ENCODE measurements at regions not wholly inside any gene's neighbourhood (a gene's known extent, or its start where the extent isn't known, plus 50 kb on each side); places are given as distances from the start of the nearest gene placed in this dataset.
A peak's percentile ranks its signal among the peaks of the same experiment; 100 is the strongest.

- Histone ChIP-seq H3K9me3 (ENCODE audit: insufficient read depth, low read length) (no peaks in the 10 kb centered on the region; the same call in 1 of the 2 replicates), H3K4me1 (ENCODE audit: low read length) (no peaks in the 10 kb centered on the region), H3K27ac (ENCODE audit: low read length) (no peak overlapping the region), H3K27me3 (ENCODE audit: low read depth, low read length) (no peaks in the 10 kb centered on the region), H3K79me2 (ENCODE audit: low read length) (no peaks in the 10 kb centered on the region), H2AFZ (ENCODE audit: low read depth, low read length) (no peak overlapping the region), H3K9ac (ENCODE audit: low read length) (no peak overlapping the region), H3K4me2 (ENCODE audit: low read length) (no peak overlapping the region), H4K20me1 (ENCODE audit: insufficient read depth, low read length) (no peaks in the 10 kb centered on the region), H3K36me3 (replicated peaks; ENCODE audit: low read depth, low read length) (peaks cover 4% of the 10 kb centered on the region), H3K4me3 (ENCODE audit: low read length) (no peak overlapping the region)
- TF ChIP-seq CTCF (IDR thresholded peaks at IDR 0.05; ENCODE audit: low read depth, low read length) (peak; percentile 38; the same call in 1 of the 2 replicates), EZH2phosphoT487 (IDR thresholded peaks at IDR 0.05; ENCODE audit: low read depth) (no peak)
These were observed 126.5 kb downstream of the MRPS30 start for GRCh38 chr5:44935262-44935661.

- Histone ChIP-seq H3K27me3 (ENCODE audit: low read depth, low read length) (no peaks in the 10 kb centered on the region), H3K4me2 (ENCODE audit: low read length) (no peak overlapping the region), H3K36me3 (replicated peaks; ENCODE audit: low read depth, low read length) (peaks cover 4% of the 10 kb centered on the region), H3K9me3 (ENCODE audit: insufficient read depth, low read length) (no peaks in the 10 kb centered on the region; the same call in 1 of the 2 replicates), H2AFZ (ENCODE audit: low read depth, low read length) (no peak overlapping the region), H3K4me1 (ENCODE audit: low read length) (no peaks in the 10 kb centered on the region), H3K27ac (ENCODE audit: low read length) (no peak overlapping the region), H3K4me3 (ENCODE audit: low read length) (no peak overlapping the region), H3K79me2 (ENCODE audit: low read length) (no peaks in the 10 kb centered on the region), H3K9ac (ENCODE audit: low read length) (no peak overlapping the region), H4K20me1 (ENCODE audit: insufficient read depth, low read length) (no peaks in the 10 kb centered on the region)
- TF ChIP-seq EZH2phosphoT487 (IDR thresholded peaks at IDR 0.05; ENCODE audit: low read depth) = no peak
- no peak for TF ChIP-seq CTCF (IDR thresholded peaks at IDR 0.05; ENCODE audit: low read depth, low read length)
These were observed 127.1 kb downstream of the MRPS30 start for GRCh38 chr5:44935871-44936270.

- H3K27me3 ChIP-seq (ENCODE audit: low read depth, low read length) = no peaks in the 10 kb centered on the region
- H3K4me2 ChIP-seq (ENCODE audit: low read length) = peak overlapping the region; percentile 72
- H3K4me1 ChIP-seq (ENCODE audit: low read length) = peaks cover 17% of the 10 kb centered on the region
- H3K27ac ChIP-seq (ENCODE audit: low read length) = no peak overlapping the region
- TF ChIP-seq EZH2phosphoT487 (IDR thresholded peaks at IDR 0.05; ENCODE audit: low read depth) (no peak), CTCF (IDR thresholded peaks at IDR 0.05; ENCODE audit: low read depth, low read length) (no peak)
- H3K9me3 ChIP-seq (ENCODE audit: insufficient read depth, low read length) = no peaks in the 10 kb centered on the region
- peak overlapping the region; percentile 39 for H3K9ac ChIP-seq (ENCODE audit: low read length)
- peak overlapping the region; percentile 66 for H3K4me3 ChIP-seq (ENCODE audit: low read length)
- peak overlapping the region; percentile 82; the same call in 1 of the 2 replicates for H2AFZ ChIP-seq (ENCODE audit: low read depth, low read length)
- H3K36me3 ChIP-seq (replicated peaks; ENCODE audit: low read depth, low read length) = no peaks in the 10 kb centered on the region
- H3K79me2 ChIP-seq (ENCODE audit: low read length) = no peaks in the 10 kb centered on the region
- H4K20me1 ChIP-seq (ENCODE audit: insufficient read depth, low read length) = no peaks in the 10 kb centered on the region
These were observed 133.8 kb downstream of the MRPS30 start for GRCh38 chr5:44942524-44943001.

- Histone ChIP-seq H3K4me1 (ENCODE audit: low read length) (peaks cover 17% of the 10 kb centered on the region), H3K9me3 (ENCODE audit: insufficient read depth, low read length) (no peaks in the 10 kb centered on the region), H3K4me3 (ENCODE audit: low read length) (peak overlapping the region; percentile 66), H3K36me3 (replicated peaks; ENCODE audit: low read depth, low read length) (no peaks in the 10 kb centered on the region), H3K27me3 (ENCODE audit: low read depth, low read length) (no peaks in the 10 kb centered on the region), H4K20me1 (ENCODE audit: insufficient read depth, low read length) (no peaks in the 10 kb centered on the region), H3K4me2 (ENCODE audit: low read length) (peak overlapping the region; percentile 72), H3K9ac (ENCODE audit: low read length) (peak overlapping the region; percentile 39), H3K79me2 (ENCODE audit: low read length) (no peaks in the 10 kb centered on the region), H3K27ac (ENCODE audit: low read length) (no peak overlapping the region), H2AFZ (ENCODE audit: low read depth, low read length) (peak overlapping the region; percentile 82)
- TF ChIP-seq CTCF (IDR thresholded peaks at IDR 0.05; ENCODE audit: low read depth, low read length) = no peak
- TF ChIP-seq EZH2phosphoT487 (IDR thresholded peaks at IDR 0.05; ENCODE audit: low read depth) = no peak
These were observed 134.9 kb downstream of the MRPS30 start for GRCh38 chr5:44943647-44944046.
